ENCODE measurements at regions not wholly inside any gene's neighbourhood (a gene's known extent, or its start where the extent isn't known, plus 50 kb on each side); places are given as distances from the start of the nearest gene placed in this dataset.
"Not testable (repeated sequence)": the region's sequence is repeated elsewhere in the genome, so short reads cannot be mapped to it uniquely, and the experiment has no call there.

DNA sequence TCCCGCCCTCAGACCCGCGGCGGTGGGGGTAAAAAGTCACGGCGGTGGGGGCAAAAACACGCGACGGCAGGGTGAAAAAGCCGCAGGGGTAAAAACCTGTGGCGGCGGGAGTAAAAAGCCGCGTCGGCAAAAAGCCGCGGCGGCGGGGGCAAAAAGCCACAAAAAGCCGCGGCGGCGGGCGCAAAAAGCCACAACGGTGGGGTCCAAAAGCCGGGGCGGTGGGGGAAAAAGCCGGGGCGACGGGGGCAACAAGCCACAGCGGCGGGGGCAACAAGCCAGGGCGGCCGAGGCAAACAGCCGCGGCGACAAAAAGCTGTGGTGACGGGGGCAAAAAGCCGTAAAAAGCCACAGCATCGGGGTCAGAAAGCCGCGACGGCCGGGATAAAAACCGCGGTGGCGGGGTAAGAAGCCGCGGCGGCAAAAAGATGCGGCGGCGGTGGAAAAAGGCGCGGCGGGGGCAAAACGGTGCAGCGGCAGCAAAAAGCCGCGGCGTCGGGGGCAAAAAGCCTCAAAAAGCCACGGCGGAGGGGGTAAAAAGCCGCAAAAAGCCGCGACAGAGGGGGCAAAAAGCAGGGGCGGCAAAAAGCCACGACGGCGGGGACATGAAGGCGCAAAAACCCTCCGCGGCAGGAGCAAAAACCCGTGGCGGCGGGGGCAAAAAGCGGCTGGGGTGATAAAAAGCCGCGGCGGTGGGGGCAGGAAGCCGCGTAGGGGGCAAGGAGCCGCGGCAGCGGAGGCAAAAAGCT, 168.3 kb upstream of the TP53TG3D start:
- H3K9me3 ChIP-seq, H3K36me3 ChIP-seq, H3K27me3 ChIP-seq: not testable (repeated sequence)
- DNase-seq: peak; percentile 2
- H3K4me3 ChIP-seq: peak overlapping the region; percentile 48

DNA sequence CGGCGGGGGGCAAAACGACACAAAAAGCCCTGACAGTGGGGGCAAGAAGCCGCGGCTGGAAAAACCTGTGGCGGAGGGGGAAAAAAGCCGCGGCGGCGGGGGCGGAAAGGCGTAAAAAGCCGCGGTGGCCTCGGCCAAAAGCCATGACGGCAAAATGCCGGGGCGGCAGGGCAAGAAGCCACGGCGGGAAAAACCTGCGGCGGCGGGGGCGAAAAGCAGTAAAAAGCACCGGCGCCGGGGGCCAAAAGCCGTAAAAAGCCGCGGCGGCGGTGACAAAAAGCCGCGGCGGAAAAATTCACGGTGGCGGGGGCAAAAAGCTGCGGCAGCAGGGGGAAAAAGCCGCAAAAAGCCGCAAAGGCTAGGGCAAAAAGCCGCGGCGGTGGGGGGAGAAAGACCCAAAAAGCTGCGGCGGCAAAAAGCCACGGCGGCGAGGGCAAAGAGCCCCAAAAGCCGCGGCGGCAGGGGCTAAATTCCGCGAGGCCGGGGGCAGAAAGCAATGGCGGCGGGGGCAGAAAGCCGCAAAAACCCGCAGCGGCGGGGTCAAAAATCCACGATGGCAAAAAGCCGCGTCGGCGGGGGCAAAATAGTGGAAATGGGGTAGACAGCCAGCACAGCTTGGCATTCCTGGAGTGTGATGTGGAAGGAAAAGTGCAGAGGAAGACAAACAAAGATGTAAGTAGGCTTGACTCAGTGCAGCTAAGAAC, 167.5 kb upstream of the TP53TG3D start:
- not testable (repeated sequence) for H3K9me3 ChIP-seq, H3K27me3 ChIP-seq, H3K36me3 ChIP-seq
- H3K4me3 ChIP-seq: peak overlapping the region; percentile 48
- DNase-seq: peak; percentile 43

DNA sequence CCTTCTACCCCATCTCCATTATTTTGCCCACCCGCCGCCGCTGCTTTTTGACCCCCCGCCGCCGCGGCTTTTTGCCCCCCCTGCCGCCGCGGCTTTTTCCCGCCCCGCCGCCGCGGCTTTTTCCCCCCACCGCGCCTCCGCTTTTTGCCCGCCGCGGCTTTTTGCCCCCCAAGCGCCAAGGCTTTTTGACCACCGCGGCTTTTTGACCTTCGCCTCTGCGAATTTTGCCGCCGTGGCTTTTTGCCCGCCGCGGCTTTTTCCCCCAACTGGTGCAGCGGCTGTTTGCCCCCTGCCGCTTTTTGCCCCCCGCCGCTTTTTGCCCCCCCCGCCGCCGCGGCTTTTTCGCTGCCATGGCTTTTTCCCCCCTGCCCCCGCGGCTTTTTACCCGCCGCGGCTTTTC, 137.5 kb upstream of the TP53TG3D start:
- H3K4me3 ChIP-seq: peak overlapping the region; percentile 28
- H3K36me3 ChIP-seq, H3K9me3 ChIP-seq, H3K27me3 ChIP-seq: not testable (repeated sequence)
- peak; percentile 2 for DNase-seq

DNA sequence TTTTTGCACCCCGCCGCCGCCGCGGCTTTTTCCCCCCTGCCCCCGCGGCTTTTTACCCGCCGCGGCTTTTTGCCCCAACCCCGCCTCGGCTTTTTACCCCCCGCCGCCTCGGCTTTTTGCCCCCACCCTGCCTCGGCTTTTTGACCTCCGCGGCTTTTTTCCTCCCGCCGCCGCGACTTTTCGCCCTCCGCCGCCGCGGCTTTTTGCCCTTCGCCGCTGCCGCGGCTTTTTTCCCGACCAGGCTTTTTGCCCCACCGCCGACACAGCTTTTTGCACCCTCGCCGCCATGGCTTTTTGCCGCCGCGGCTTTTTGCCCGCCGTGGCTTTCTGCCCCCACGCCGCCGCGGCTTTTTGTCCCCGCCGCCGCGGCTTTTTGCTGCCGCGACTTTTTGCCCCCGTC, 137.0 kb upstream of the TP53TG3D start:
- Histone ChIP-seq H3K36me3 (no peaks in the 10 kb centered on the region), H3K4me3 (peak overlapping the region; percentile 57), H3K9me3 (no peaks in the 10 kb centered on the region), H3K27me3 (no peaks in the 10 kb centered on the region)
- peak; percentile 22 for DNase-seq

DNA sequence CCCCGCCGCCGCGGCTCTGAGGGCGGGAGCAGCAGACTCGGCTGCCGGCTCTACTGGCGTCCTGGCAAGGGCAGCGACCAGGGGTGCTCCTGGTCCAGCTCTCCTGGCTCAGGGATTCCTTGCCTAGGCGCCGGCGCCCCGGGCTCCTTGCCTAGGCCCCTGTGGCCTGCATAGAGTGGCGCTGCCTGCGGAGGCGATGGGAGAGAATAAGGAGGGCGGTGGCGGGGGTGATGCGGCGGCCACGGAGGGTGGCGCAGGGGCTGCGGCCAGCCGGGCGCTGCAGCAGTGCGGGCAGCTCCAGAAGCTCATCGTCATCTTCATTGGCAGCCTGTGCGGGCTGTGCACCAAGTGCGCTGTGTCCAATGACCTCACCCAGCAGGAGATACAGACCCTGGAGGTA, 136.6 kb upstream of the TP53TG3D start:
- not testable (repeated sequence) for H3K9me3 ChIP-seq, H3K27me3 ChIP-seq, H3K36me3 ChIP-seq
- DNase-seq: peak; percentile 3
- peak overlapping the region; percentile 57 for H3K4me3 ChIP-seq

DNA sequence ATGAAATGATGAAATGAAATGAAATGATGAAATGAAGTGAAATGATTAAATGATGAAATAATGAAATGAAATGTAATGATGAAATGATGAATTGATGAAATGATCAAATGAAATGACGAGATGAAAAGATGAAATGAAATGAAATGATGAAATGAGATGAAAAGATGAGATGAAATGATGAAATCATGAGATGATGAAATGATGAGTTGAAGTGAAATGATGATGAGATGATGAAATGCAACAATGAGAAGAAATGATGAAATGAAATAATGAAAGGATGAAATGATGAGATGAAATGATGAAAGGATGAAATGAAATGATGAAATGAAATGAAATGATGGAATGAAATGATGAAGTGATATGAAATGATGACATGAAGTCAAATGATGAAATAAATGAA, 132.7 kb upstream of the TP53TG3D start:
- not testable (repeated sequence) for H3K9me3 ChIP-seq, DNase-seq, H3K4me3 ChIP-seq, H3K27me3 ChIP-seq, H3K36me3 ChIP-seq

DNA sequence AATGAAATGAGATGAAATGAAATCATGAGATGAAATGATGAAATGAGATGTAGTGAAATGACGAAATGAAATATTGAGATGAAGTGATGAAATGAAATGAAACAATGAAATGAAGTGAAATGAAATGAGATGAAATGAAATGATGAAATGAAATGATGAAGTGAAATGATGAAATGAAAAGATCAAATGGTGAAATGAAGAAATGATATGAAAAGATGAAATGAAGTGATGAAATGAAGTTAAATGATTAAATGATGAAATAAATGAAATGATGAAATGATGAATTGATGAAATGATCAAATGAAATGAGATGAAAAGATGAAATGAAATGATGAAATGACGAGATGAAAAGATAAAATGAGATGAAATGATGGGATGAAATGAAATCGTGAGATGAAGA, 132.3 kb upstream of the TP53TG3D start:
- H3K27me3 ChIP-seq, H3K36me3 ChIP-seq, DNase-seq, H3K4me3 ChIP-seq, H3K9me3 ChIP-seq: not testable (repeated sequence)

DNA sequence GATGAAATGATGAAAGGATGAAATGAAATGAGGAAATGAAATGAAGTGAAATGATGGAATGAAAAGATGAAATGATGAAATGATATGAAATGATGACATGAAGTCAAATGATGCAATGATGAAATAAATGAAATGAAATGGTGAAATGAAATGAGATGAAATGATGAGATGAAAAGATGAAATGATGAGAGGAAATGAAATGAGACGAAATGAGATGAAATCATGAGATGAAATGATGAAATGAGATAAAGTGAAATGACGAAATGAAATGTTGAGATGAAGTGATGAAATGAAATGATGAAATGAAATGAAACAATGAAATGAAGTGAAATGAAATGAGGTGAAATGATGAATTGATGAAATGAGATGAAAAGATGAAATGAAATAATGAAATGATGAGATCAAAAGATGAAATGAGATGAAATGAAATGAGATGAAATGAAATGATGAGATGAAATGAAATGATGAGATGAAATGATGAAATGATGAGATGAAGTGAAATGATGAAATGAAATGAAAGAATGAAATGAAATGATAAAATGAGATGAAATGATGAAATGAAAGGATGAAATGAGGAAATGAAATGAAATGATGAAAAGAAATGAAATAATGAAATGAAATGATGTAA, 131.7 kb upstream of the TP53TG3D start:
- not testable (repeated sequence) for H3K4me3 ChIP-seq, H3K36me3 ChIP-seq, H3K27me3 ChIP-seq, DNase-seq, H3K9me3 ChIP-seq

DNA sequence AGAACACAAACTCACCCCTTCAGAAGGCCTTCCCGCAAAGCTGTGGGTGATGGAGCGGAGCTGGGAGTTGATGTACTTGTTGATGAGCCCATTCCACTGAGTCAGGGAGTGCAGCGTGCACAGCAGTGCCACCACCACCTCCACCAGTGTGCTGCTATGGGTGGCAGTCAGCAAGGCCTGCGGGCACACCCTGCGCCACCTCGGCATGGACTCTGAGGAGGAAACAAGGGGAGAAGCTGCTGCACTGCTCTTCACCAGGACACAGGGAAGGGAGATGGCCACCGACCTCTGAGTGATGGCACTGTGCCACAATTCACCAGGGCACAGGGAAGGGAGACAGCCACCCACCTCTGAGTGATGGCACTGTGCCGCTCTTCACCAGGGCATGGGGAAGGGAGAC, 100.7 kb upstream of the TP53TG3D start:
- not testable (repeated sequence) for H3K27me3 ChIP-seq, H3K36me3 ChIP-seq, H3K9me3 ChIP-seq, H3K4me3 ChIP-seq, DNase-seq

DNA sequence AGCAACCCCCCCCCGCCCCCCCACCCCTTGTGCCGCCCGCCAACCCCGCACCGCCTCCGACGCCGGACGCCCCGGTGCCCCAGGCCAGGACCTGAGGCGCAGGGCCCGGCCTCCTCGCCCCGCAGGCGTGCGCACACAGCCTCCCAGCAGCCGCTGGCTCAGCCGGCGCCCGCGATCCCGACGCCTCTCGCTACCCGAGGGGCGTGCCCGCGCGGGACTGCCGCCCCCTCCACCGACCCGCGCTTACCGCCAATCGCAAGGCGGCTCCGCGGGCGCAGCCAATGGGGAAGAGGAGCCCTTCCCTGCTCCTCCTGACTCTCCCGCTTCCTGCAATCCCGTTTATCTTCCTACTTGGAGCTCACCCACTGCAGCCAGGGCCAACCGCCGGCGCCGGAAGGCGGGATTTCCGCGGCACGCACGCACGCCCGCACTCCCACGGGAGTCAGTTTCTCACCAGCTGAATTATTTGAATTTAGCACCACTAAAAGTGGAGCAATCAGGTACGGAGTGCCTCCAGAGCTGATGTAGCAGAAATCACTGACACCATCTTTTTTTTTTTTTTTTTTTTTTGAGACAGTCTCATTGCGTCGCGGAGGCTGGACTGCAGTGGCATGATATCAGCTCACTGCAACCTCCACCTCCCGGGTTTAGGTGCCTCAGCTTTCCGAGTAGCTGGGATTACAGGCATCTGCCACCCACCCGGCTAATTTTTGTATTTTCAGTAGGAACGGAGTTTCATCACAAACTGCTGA, 65.0 kb upstream of the TP53TG3D start:
- not testable (repeated sequence) for H3K4me3 ChIP-seq, H3K9me3 ChIP-seq, H3K27me3 ChIP-seq, DNase-seq, H3K36me3 ChIP-seq

DNA sequence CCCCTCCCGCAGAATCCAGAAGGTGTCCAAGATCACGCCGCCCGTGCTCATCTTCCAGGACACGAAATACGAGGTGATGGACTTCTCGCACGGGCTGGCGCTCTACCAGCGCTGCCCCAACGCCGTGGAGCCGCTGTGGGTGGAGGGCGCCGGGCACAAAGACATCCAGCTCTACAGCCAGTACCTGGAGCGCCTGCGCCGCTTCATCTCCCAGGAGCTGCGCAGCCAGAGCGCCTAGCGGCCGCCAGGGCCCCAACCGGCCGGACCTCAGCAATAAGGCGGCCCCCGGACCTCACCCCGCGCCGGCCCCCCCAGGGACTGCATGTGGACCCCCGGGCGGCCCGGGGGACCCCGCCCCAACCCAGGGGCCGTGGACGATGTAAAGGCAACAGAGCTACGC, 50.5 kb upstream of the TP53TG3D start:
- H3K4me3 ChIP-seq, H3K27me3 ChIP-seq, H3K36me3 ChIP-seq, H3K9me3 ChIP-seq, DNase-seq: not testable (repeated sequence)

Measured in MG63 (cell line).